Activated CD4-positive, alpha-beta T cell treated with anti-CD3 and anti-CD28 coated beads, Interleukin-2, amount 10 ng/mL, durations not matched to agents 7 days and 5 days (primary cell): ENCODE measurements at regions not wholly inside any gene's neighbourhood (a gene's known extent, or its start where the extent isn't known, plus 50 kb on each side); places are given as distances from the start of the nearest gene placed in this dataset.

Experiments
- CTCF ChIA-PET: fragments of 350-600 bp; sonication (Branson Sonifier 250); formaldehyde crosslinking; loops from one replicate; lab custom pipeline; 2021; ENCODE audit warnings: antibody characterized with exemption; lab: Charles Lee
- POLR2A ChIA-PET: fragments of 350-600 bp; sonication (Branson Sonifier 250); formaldehyde crosslinking; loops from one replicate; lab custom pipeline; 2021; ENCODE audit warnings: antibody characterized with exemption; lab: Charles Lee
- DNase-seq: peaks from one replicate; pipeline ENCODE4 v3.0.0-alpha.2; 2020
- H3K27ac Mint-ChIP-seq: one replicate; pipeline ENCODE4 v1.8.0; 2021; ENCODE audit warnings: mild to moderate bottlenecking, moderate library complexity, mixed read lengths
- H3K27me3 Mint-ChIP-seq: one replicate; pipeline ENCODE4 v1.8.0; 2021; ENCODE audit warnings: mixed read lengths
- H3K36me3 Mint-ChIP-seq: one replicate; pipeline ENCODE4 v1.8.0; 2021; ENCODE audit warnings: low read depth, mixed read lengths
- H3K4me1 Mint-ChIP-seq: one replicate; pipeline ENCODE4 v1.8.0; 2021; ENCODE audit warnings: mixed read lengths
- H3K4me3 Mint-ChIP-seq: one replicate; pipeline ENCODE4 v1.8.0; 2021; ENCODE audit warnings: mild to moderate bottlenecking, moderate library complexity, mixed read lengths
- H3K9me3 Mint-ChIP-seq: one replicate; pipeline ENCODE4 v1.8.0; 2021; ENCODE audit warnings: mixed read lengths

- H3K4me3 Mint-ChIP-seq = no peak overlapping the region
- POLR2A ChIA-PET = no interaction called here
These were observed 342.9 kb upstream of the RPS23 start for GRCh38 chr5:82620957-82621600.

GRCh38 chr5:82619097-82619496 lies 340.9 kb upstream of the RPS23 start:
- Mint-ChIP-seq H3K27me3 (peaks cover 6% of the 10 kb centered on the region), H3K9me3 (peaks cover 5% of the 10 kb centered on the region), H3K4me3 (no peak overlapping the region), H3K4me1 (peaks cover 16% of the 10 kb centered on the region), H3K27ac (no peak overlapping the region), H3K36me3 (no peaks in the 10 kb centered on the region)
- no peak for DNase-seq
- CTCF ChIA-PET = interaction anchor here (0.6 to 0.7 kb wide), 2 partner anchors 968 to 983 kb away, joined by 3 read pairs; no protein-coding TSS in a partner anchor
- POLR2A ChIA-PET = no interaction called here

More at GRCh38 chr5:82620957-82621600, 342.9 kb upstream of the RPS23 start:
- H3K27me3 Mint-ChIP-seq = peaks cover 6% of the 10 kb centered on the region
- peaks cover 3% of the 10 kb centered on the region for H3K9me3 Mint-ChIP-seq
- H3K36me3 Mint-ChIP-seq = no peaks in the 10 kb centered on the region
- CTCF ChIA-PET = no interaction called here
- H3K27ac Mint-ChIP-seq = peak overlapping the region; percentile 86
- peaks cover 16% of the 10 kb centered on the region for H3K4me1 Mint-ChIP-seq
- peak; percentile 44 for DNase-seq

- Mint-ChIP-seq H3K36me3 (no peaks in the 10 kb centered on the region), H3K4me1 (no peaks in the 10 kb centered on the region), H3K27me3 (peaks cover 6% of the 10 kb centered on the region), H3K9me3 (peaks cover 7% of the 10 kb centered on the region), H3K4me3 (no peak overlapping the region), H3K27ac (no peak overlapping the region)
- ChIA-PET CTCF (no interaction called here), POLR2A (no interaction called here)
- no peak for DNase-seq
These were observed 336.6 kb upstream of the RPS23 start for GRCh38 chr5:82614706-82615105.

GRCh38 chr5:82613891-82614290 lies 335.7 kb upstream of the RPS23 start:
- no peak for DNase-seq
- Mint-ChIP-seq H3K9me3 (peaks cover 7% of the 10 kb centered on the region), H3K4me3 (no peak overlapping the region), H3K27me3 (peaks cover 7% of the 10 kb centered on the region), H3K4me1 (no peaks in the 10 kb centered on the region), H3K36me3 (no peaks in the 10 kb centered on the region), H3K27ac (no peak overlapping the region)
- CTCF ChIA-PET = no interaction called here
- POLR2A ChIA-PET = no interaction called here

GRCh38 chr5:82610686-82611085 lies 332.5 kb upstream of the RPS23 start:
- no peak overlapping the region for H3K27ac Mint-ChIP-seq
- CTCF ChIA-PET = no interaction called here

GRCh38 chr5:82605441-82605973 lies 327.4 kb upstream of the RPS23 start:
- Mint-ChIP-seq H3K27ac (no peak overlapping the region), H3K27me3 (peaks cover 9% of the 10 kb centered on the region), H3K4me1 (peaks cover 5% of the 10 kb centered on the region), H3K4me3 (no peak overlapping the region), H3K9me3 (peaks cover 3% of the 10 kb centered on the region), H3K36me3 (no peaks in the 10 kb centered on the region)
- no peak for DNase-seq
- ChIA-PET CTCF (interaction anchor here (0.5 kb wide), 1 partner anchor 273 kb away, joined by 3 read pairs; no protein-coding TSS in a partner anchor), POLR2A (no interaction called here)

More at GRCh38 chr5:82610686-82611085, 332.5 kb upstream of the RPS23 start:
- H3K27me3 Mint-ChIP-seq = peaks cover 5% of the 10 kb centered on the region
- no peaks in the 10 kb centered on the region for H3K36me3 Mint-ChIP-seq
- no peak for DNase-seq
- no peak overlapping the region for H3K4me3 Mint-ChIP-seq
- peaks cover 5% of the 10 kb centered on the region for H3K4me1 Mint-ChIP-seq
- POLR2A ChIA-PET = no interaction called here
- H3K9me3 Mint-ChIP-seq = peaks cover 5% of the 10 kb centered on the region

- H3K27ac Mint-ChIP-seq = no peak overlapping the region
- DNase-seq = no peak
- H3K4me3 Mint-ChIP-seq = no peak overlapping the region
- ChIA-PET CTCF (interaction anchor here (0.6 kb wide), 2 partner anchors 881 to 1138 kb away, joined by 3 read pairs; no protein-coding TSS in a partner anchor), POLR2A (no interaction called here)
- H3K9me3 Mint-ChIP-seq = peaks cover 3% of the 10 kb centered on the region
- H3K4me1 Mint-ChIP-seq = peaks cover 5% of the 10 kb centered on the region
- peaks cover 11% of the 10 kb centered on the region for H3K27me3 Mint-ChIP-seq
- no peaks in the 10 kb centered on the region for H3K36me3 Mint-ChIP-seq
These were observed 325.2 kb upstream of the RPS23 start for GRCh38 chr5:82603033-82603987.

GRCh38 chr5:82601861-82602260 lies 323.7 kb upstream of the RPS23 start:
- Mint-ChIP-seq H3K9me3 (peaks cover 3% of the 10 kb centered on the region), H3K4me1 (no peaks in the 10 kb centered on the region), H3K4me3 (no peak overlapping the region), H3K27me3 (peaks cover 15% of the 10 kb centered on the region), H3K27ac (no peak overlapping the region), H3K36me3 (no peaks in the 10 kb centered on the region)
- ChIA-PET POLR2A (no interaction called here), CTCF (no interaction called here)
- DNase-seq = no peak

GRCh38 chr5:82601077-82601476 lies 322.9 kb upstream of the RPS23 start:
- no peaks in the 10 kb centered on the region for H3K4me1 Mint-ChIP-seq
- no peak overlapping the region for H3K27ac Mint-ChIP-seq
- no peak for DNase-seq
- peaks cover 15% of the 10 kb centered on the region for H3K27me3 Mint-ChIP-seq
- H3K36me3 Mint-ChIP-seq = no peaks in the 10 kb centered on the region
- H3K9me3 Mint-ChIP-seq = no peaks in the 10 kb centered on the region
- no peak overlapping the region for H3K4me3 Mint-ChIP-seq
- ChIA-PET POLR2A (no interaction called here), CTCF (no interaction called here)

GRCh38 chr5:82599692-82600091 lies 321.5 kb upstream of the RPS23 start:
- H3K27ac Mint-ChIP-seq = no peak overlapping the region
- DNase-seq = no peak
- CTCF ChIA-PET = no interaction called here
- H3K9me3 Mint-ChIP-seq = no peaks in the 10 kb centered on the region
- POLR2A ChIA-PET = no interaction called here
- no peak overlapping the region for H3K4me3 Mint-ChIP-seq
- H3K4me1 Mint-ChIP-seq = no peaks in the 10 kb centered on the region
- no peaks in the 10 kb centered on the region for H3K36me3 Mint-ChIP-seq
- peaks cover 15% of the 10 kb centered on the region for H3K27me3 Mint-ChIP-seq

- Mint-ChIP-seq H3K27ac (no peak overlapping the region), H3K4me1 (no peaks in the 10 kb centered on the region), H3K9me3 (no peaks in the 10 kb centered on the region), H3K36me3 (no peaks in the 10 kb centered on the region), H3K4me3 (no peak overlapping the region), H3K27me3 (peaks cover 15% of the 10 kb centered on the region)
- DNase-seq = no peak
- POLR2A ChIA-PET = no interaction called here
- CTCF ChIA-PET = no interaction called here
These were observed 320.9 kb upstream of the RPS23 start for GRCh38 chr5:82599030-82599429.

GRCh38 chr5:82597437-82597836 lies 319.3 kb upstream of the RPS23 start:
- Mint-ChIP-seq H3K27me3 (peaks cover 13% of the 10 kb centered on the region), H3K36me3 (no peaks in the 10 kb centered on the region), H3K27ac (no peak overlapping the region), H3K9me3 (no peaks in the 10 kb centered on the region), H3K4me3 (no peak overlapping the region), H3K4me1 (no peaks in the 10 kb centered on the region)
- POLR2A ChIA-PET = no interaction called here
- CTCF ChIA-PET = no interaction called here
- no peak for DNase-seq

- POLR2A ChIA-PET = interaction anchor here (0.7 kb wide), 1 partner anchor 182 kb away, joined by 3 read pairs; no protein-coding TSS in a partner anchor
- no peak for DNase-seq
- H3K4me3 Mint-ChIP-seq = no peak overlapping the region
- H3K27ac Mint-ChIP-seq = no peak overlapping the region
- peaks cover 18% of the 10 kb centered on the region for H3K27me3 Mint-ChIP-seq
- CTCF ChIA-PET = no interaction called here
- no peaks in the 10 kb centered on the region for H3K9me3 Mint-ChIP-seq
- no peaks in the 10 kb centered on the region for H3K4me1 Mint-ChIP-seq
- H3K36me3 Mint-ChIP-seq = no peaks in the 10 kb centered on the region
These were observed 318.3 kb upstream of the RPS23 start for GRCh38 chr5:82596451-82596850.
